ENCODE measurements at regions not wholly inside any gene's neighbourhood (a gene's known extent, or its start where the extent isn't known, plus 50 kb on each side); places are given as distances from the start of the nearest gene placed in this dataset.

DNA sequence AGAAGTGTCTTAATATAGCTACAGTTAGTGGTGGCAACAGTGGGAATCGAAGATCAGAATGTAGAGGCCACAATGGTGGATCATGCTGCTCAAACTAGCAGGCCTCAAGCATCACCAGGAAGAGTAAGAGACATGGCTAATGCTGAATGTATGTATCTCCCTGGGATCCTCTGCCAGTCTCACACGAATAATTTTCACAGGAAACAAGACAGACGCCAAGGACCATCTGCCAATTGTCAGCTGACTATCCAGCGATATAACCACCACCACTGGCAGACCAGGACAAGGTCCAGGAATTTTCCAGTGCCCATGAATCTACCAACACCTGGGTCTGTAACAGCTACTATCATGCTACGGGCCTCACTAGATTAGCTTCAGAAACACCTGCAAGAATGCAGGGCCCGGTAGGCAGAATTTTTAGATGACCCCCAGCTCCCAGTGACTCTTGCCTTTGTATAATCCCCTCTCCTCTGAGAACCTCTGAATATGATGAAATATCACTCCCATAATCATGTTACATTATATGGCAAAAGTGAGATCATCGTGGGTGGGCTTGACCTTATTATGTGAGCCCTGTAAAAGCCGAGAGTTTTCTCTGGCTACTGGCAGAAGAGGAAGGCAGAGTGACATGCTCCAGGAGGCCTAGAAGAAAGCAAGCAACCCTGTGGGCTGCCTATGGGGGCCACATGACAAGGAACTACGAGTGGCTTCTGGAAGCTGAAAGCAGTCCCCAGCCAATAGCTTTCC is 429.8 kb downstream of the BCOR start:
- TF ChIP-seq, protein P1, sequence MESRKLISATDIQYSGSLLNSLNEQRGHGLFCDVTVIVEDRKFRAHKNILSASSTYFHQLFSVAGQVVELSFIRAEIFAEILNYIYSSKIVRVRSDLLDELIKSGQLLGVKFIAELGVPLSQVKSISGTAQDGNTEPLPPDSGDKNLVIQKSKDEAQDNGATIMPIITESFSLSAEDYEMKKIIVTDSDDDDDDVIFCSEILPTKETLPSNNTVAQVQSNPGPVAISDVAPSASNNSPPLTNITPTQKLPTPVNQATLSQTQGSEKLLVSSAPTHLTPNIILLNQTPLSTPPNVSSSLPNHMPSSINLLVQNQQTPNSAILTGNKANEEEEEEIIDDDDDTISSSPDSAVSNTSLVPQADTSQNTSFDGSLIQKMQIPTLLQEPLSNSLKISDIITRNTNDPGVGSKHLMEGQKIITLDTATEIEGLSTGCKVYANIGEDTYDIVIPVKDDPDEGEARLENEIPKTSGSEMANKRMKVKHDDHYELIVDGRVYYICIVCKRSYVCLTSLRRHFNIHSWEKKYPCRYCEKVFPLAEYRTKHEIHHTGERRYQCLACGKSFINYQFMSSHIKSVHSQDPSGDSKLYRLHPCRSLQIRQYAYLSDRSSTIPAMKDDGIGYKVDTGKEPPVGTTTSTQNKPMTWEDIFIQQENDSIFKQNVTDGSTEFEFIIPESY (IDR thresholded peaks at IDR 0.05; ENCODE audit: borderline replicate concordance, low read depth): no peak
- TF ChIP-seq, protein P2, sequence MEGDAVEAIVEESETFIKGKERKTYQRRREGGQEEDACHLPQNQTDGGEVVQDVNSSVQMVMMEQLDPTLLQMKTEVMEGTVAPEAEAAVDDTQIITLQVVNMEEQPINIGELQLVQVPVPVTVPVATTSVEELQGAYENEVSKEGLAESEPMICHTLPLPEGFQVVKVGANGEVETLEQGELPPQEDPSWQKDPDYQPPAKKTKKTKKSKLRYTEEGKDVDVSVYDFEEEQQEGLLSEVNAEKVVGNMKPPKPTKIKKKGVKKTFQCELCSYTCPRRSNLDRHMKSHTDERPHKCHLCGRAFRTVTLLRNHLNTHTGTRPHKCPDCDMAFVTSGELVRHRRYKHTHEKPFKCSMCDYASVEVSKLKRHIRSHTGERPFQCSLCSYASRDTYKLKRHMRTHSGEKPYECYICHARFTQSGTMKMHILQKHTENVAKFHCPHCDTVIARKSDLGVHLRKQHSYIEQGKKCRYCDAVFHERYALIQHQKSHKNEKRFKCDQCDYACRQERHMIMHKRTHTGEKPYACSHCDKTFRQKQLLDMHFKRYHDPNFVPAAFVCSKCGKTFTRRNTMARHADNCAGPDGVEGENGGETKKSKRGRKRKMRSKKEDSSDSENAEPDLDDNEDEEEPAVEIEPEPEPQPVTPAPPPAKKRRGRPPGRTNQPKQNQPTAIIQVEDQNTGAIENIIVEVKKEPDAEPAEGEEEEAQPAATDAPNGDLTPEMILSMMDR (IDR thresholded peaks at IDR 0.05): no peak
- no peak for TF ChIP-seq TCF12 (IDR thresholded peaks at IDR 0.05)
- no peak for TF ChIP-seq SIN3A (IDR thresholded peaks at IDR 0.05; ENCODE audit: borderline replicate concordance, low read depth, low read length)
- no peak for TF ChIP-seq TAF1 (IDR thresholded peaks at IDR 0.05; ENCODE audit: borderline replicate concordance, low read depth, low read length)
- TF ChIP-seq POLR2AphosphoS5 (IDR thresholded peaks at IDR 0.05; ENCODE audit: low read depth, low read length): no peak
- no peak for TF ChIP-seq EP300 (IDR thresholded peaks at IDR 0.05; ENCODE audit: borderline replicate concordance in 1 of 2, low read depth in 1 of 2, low read length in 1 of 2)
- TF ChIP-seq, protein P3, sequence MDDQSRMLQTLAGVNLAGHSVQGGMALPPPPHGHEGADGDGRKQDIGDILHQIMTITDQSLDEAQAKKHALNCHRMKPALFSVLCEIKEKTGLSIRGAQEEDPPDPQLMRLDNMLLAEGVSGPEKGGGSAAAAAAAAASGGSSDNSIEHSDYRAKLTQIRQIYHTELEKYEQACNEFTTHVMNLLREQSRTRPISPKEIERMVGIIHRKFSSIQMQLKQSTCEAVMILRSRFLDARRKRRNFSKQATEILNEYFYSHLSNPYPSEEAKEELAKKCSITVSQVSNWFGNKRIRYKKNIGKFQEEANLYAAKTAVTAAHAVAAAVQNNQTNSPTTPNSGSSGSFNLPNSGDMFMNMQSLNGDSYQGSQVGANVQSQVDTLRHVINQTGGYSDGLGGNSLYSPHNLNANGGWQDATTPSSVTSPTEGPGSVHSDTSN (IDR thresholded peaks at IDR 0.05): no peak
- TF ChIP-seq NFIC (IDR thresholded peaks at IDR 0.05; ENCODE audit: borderline replicate concordance): no peak
- no peak for TF ChIP-seq RAD21 (IDR thresholded peaks at IDR 0.05; ENCODE audit: low read length)
- no peak for TF ChIP-seq MXI1 (IDR thresholded peaks at IDR 0.05; ENCODE audit: low read depth, low read length)
- TF ChIP-seq, protein P4, sequence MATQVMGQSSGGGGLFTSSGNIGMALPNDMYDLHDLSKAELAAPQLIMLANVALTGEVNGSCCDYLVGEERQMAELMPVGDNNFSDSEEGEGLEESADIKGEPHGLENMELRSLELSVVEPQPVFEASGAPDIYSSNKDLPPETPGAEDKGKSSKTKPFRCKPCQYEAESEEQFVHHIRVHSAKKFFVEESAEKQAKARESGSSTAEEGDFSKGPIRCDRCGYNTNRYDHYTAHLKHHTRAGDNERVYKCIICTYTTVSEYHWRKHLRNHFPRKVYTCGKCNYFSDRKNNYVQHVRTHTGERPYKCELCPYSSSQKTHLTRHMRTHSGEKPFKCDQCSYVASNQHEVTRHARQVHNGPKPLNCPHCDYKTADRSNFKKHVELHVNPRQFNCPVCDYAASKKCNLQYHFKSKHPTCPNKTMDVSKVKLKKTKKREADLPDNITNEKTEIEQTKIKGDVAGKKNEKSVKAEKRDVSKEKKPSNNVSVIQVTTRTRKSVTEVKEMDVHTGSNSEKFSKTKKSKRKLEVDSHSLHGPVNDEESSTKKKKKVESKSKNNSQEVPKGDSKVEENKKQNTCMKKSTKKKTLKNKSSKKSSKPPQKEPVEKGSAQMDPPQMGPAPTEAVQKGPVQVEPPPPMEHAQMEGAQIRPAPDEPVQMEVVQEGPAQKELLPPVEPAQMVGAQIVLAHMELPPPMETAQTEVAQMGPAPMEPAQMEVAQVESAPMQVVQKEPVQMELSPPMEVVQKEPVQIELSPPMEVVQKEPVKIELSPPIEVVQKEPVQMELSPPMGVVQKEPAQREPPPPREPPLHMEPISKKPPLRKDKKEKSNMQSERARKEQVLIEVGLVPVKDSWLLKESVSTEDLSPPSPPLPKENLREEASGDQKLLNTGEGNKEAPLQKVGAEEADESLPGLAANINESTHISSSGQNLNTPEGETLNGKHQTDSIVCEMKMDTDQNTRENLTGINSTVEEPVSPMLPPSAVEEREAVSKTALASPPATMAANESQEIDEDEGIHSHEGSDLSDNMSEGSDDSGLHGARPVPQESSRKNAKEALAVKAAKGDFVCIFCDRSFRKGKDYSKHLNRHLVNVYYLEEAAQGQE (IDR thresholded peaks at IDR 0.05; ENCODE audit: low read depth, low read length): no peak
